GM23338 (cell line): ENCODE measurements at regions not wholly inside any gene's neighbourhood (a gene's known extent, or its start where the extent isn't known, plus 50 kb on each side); places are given as distances from the start of the nearest gene placed in this dataset.

Source experiments
- ATAC-seq: fragments of 200-7000 bp; cut with Tn5 transposase; 3 replicates; pipeline ENCODE4 v1.9.1; 2020
- DNase-seq: peaks from one replicate; pipeline ENCODE4 v3.0.0-alpha.2; 2015; ENCODE audit warnings: low spot score
- H2AFZ ChIP-seq: fragments of 200-600 bp; sonication (generic); 2 replicates; pipeline ENCODE4 v1.8.0; 2016; ENCODE audit warnings: antibody characterized with exemption, mild to moderate bottlenecking, moderate library complexity
- H3F3A ChIP-seq: fragments of 200-600 bp; sonication (generic); replicated peaks from 2 replicates; pipeline ENCODE4 v1.8.0; 2017; ENCODE audit warnings: antibody characterized with exemption, mixed run types, low read depth
- H3K27ac ChIP-seq: fragments of 200-600 bp; sonication (generic); 2 replicates; pipeline ENCODE4 v1.6.1; 2016; ENCODE audit warnings: low read depth
- H3K27me3 ChIP-seq: fragments of 200-600 bp; sonication (generic); 2 replicates; pipeline ENCODE4 v1.8.0; 2016; ENCODE audit warnings: mild to moderate bottlenecking, mixed run types, moderate library complexity; ENCODE audit not compliant: insufficient read depth
- H3K36me3 ChIP-seq: fragments of 200-600 bp; sonication (generic); 2 replicates; pipeline ENCODE4 v1.8.0; 2016; ENCODE audit warnings: mild to moderate bottlenecking; ENCODE audit not compliant: insufficient read depth
- H3K4me1 ChIP-seq: fragments of 200-600 bp; sonication (generic); 2 replicates; pipeline ENCODE4 v1.8.0; 2016; ENCODE audit warnings: mild to moderate bottlenecking, moderate library complexity; ENCODE audit not compliant: insufficient read depth
- H3K4me2 ChIP-seq: fragments of 200-600 bp; sonication (generic); 2 replicates; pipeline ENCODE4 v1.7.1; 2017; ENCODE audit warnings: mixed run types
- H3K4me3 ChIP-seq: fragments of 200-600 bp; sonication (generic); 2 replicates; pipeline ENCODE4 v1.6.1; 2016; ENCODE audit warnings: mixed run types
- H3K79me2 ChIP-seq: fragments of 200-600 bp; sonication (generic); replicated peaks from 2 replicates; pipeline ENCODE4 v1.8.0; 2017; ENCODE audit warnings: mild to moderate bottlenecking; ENCODE audit not compliant: insufficient read depth
- H3K9me2 ChIP-seq: fragments of 200-600 bp; sonication (generic); 2 replicates; pipeline ENCODE4 v1.8.0; 2017; ENCODE audit not compliant: insufficient read depth
- H4K20me1 ChIP-seq: fragments of 200-600 bp; sonication (generic); replicated peaks from 2 replicates; pipeline ENCODE4 v1.8.0; 2017; ENCODE audit warnings: mild to moderate bottlenecking; ENCODE audit not compliant: insufficient read depth
- H3K27ac Mint-ChIP-seq: 2 replicates; pipeline ENCODE4 v1.8.0; 2020; ENCODE audit warnings: inconsistent platforms, mild to moderate bottlenecking, moderate library complexity, mixed read lengths
- H3K27me3 Mint-ChIP-seq: 3 replicates; pipeline ENCODE4 v1.8.0; 2022; ENCODE audit warnings: low read depth, mild to moderate bottlenecking, moderate library complexity, mixed read lengths, inconsistent platforms; ENCODE audit not compliant: insufficient read depth, poor library complexity
- H3K36me3 Mint-ChIP-seq: 3 replicates; pipeline ENCODE4 v1.8.0; 2021; ENCODE audit warnings: low read depth, mild to moderate bottlenecking, inconsistent platforms, moderate library complexity, mixed read lengths
- H3K4me1 Mint-ChIP-seq: 3 replicates; pipeline ENCODE4 v1.8.0; 2020; ENCODE audit warnings: mild to moderate bottlenecking, inconsistent platforms, mixed read lengths
- H3K4me3 Mint-ChIP-seq: 3 replicates; pipeline ENCODE4 v1.8.0; 2021; ENCODE audit warnings: moderate library complexity, mild to moderate bottlenecking, inconsistent platforms, mixed read lengths
- H3K9me3 Mint-ChIP-seq: 3 replicates; pipeline ENCODE4 v1.8.0; 2020; ENCODE audit warnings: moderate library complexity, mild to moderate bottlenecking, inconsistent platforms, mixed read lengths
- CREB1 ChIP-seq: fragments of 250-450 bp; sonication (Bioruptor Pico); IDR thresholded peaks from 2 replicates; pipeline ENCODE4 v1.5.0; 2020; ENCODE audit warnings: low read depth, mild to moderate bottlenecking, moderate library complexity
- ETS1 ChIP-seq: IDR thresholded peaks from 2 replicates; pipeline ENCODE4 v1.6.1; 2016; ENCODE audit warnings: antibody characterized with exemption
- EZH2 ChIP-seq: fragments of 200-600 bp; sonication (generic); IDR thresholded peaks from one replicate; pipeline ENCODE4 v1.8.0; 2017; ENCODE audit warnings: antibody characterized with exemption, mild to moderate bottlenecking, low read depth; ENCODE audit not compliant: unreplicated experiment
- EZH2phosphoT487 ChIP-seq: fragments of 200-600 bp; sonication (generic); IDR thresholded peaks from one replicate; pipeline ENCODE4 v1.8.1; 2018; ENCODE audit warnings: antibody characterized with exemption; ENCODE audit not compliant: unreplicated experiment
- JUNB ChIP-seq: IDR thresholded peaks from one replicate; pipeline ENCODE4 v1.6.1; 2016; ENCODE audit warnings: antibody characterized with exemption; ENCODE audit not compliant: unreplicated experiment
- NANOG ChIP-seq: IDR thresholded peaks from 2 replicates; pipeline ENCODE4 v1.6.1; 2016; ENCODE audit warnings: antibody characterized with exemption, borderline replicate concordance
- POLR2AphosphoS5 ChIP-seq: IDR thresholded peaks from 2 replicates; pipeline ENCODE4 v1.6.1; 2016; ENCODE audit warnings: antibody characterized with exemption, low read depth
- REST ChIP-seq: IDR thresholded peaks from one replicate; pipeline ENCODE4 v1.6.1; 2018; ENCODE audit warnings: antibody characterized with exemption; ENCODE audit not compliant: unreplicated experiment
- ZNF331 ChIP-seq: fragments of 250-450 bp; sonication (Bioruptor Pico); IDR thresholded peaks from 2 replicates; pipeline ENCODE4 v1.5.0; 2020; ENCODE audit warnings: low read depth, mild to moderate bottlenecking, moderate library complexity
- ZNF462 ChIP-seq: fragments of 250-450 bp; sonication (Bioruptor Pico); IDR thresholded peaks from 2 replicates; pipeline ENCODE4 v1.5.0; 2020; ENCODE audit warnings: mild to moderate bottlenecking, moderate library complexity

GRCh38 chr1:238753252-238753651 lies 633.1 kb upstream of the CHRM3 start (continued):
- no peak for TF ChIP-seq EZH2

GRCh38 chr1:238752327-238752726 lies 634.0 kb upstream of the CHRM3 start:
- Mint-ChIP-seq H3K27ac (peak overlapping the region; percentile 89), H3K36me3 (peaks cover 13% of the 10 kb centered on the region; the same call in 2 of the 3 replicates), H3K27me3 (peaks cover 4% of the 10 kb centered on the region), H3K9me3 (peaks cover 2% of the 10 kb centered on the region; the same call in 2 of the 3 replicates), H3K4me1 (peaks cover 17% of the 10 kb centered on the region), H3K4me3 (no peak overlapping the region)
- no peak for TF ChIP-seq NANOG
- no peak for TF ChIP-seq ZNF331 (CRISPR knock-in tag)
- no peak for TF ChIP-seq EZH2phosphoT487
- TF ChIP-seq JUNB = no peak
- no peak for TF ChIP-seq CREB1 (CRISPR knock-in tag)
- no peak for TF ChIP-seq POLR2AphosphoS5
- Histone ChIP-seq H2AFZ (peak overlapping the region; percentile 60; the same call in 1 of the 2 replicates), H3K27me3 (no peaks in the 10 kb centered on the region), H4K20me1 (no peaks in the 10 kb centered on the region), H3K27ac (peak overlapping the region; percentile 12; the same call in 1 of the 2 replicates), H3K36me3 (no peaks in the 10 kb centered on the region), H3K9me2 (no peaks in the 10 kb centered on the region), H3K4me1 (peaks cover 15% of the 10 kb centered on the region), H3K4me2 (peak overlapping the region; percentile 17), H3F3A (no peaks in the 10 kb centered on the region), H3K4me3 (no peak overlapping the region), H3K79me2 (no peaks in the 10 kb centered on the region)
- DNase-seq = no peak
- no peak for ATAC-seq

GRCh38 chr1:238745069-238745468 lies 641.3 kb upstream of the CHRM3 start:
- Mint-ChIP-seq H3K36me3 (peaks cover 48% of the 10 kb centered on the region; the same call in 2 of the 3 replicates), H3K9me3 (peaks cover 47% of the 10 kb centered on the region), H3K4me1 (no peaks in the 10 kb centered on the region), H3K27ac (no peak overlapping the region), H3K4me3 (no peak overlapping the region), H3K27me3 (no peaks in the 10 kb centered on the region)
- Histone ChIP-seq H3K4me1 (no peaks in the 10 kb centered on the region), H4K20me1 (no peaks in the 10 kb centered on the region), H3K79me2 (no peaks in the 10 kb centered on the region), H3K27ac (no peak overlapping the region), H3K9me2 (no peaks in the 10 kb centered on the region), H2AFZ (no peak overlapping the region), H3K27me3 (no peaks in the 10 kb centered on the region), H3F3A (no peaks in the 10 kb centered on the region), H3K36me3 (no peaks in the 10 kb centered on the region; the same call in 1 of the 2 replicates), H3K4me2 (no peak overlapping the region), H3K4me3 (no peak overlapping the region)
- DNase-seq = peak; percentile 15
- ATAC-seq = no peak
- TF ChIP-seq POLR2AphosphoS5 (no peak), EZH2 (no peak), ZNF462 (CRISPR knock-in tag) (no peak), ZNF331 (CRISPR knock-in tag) (no peak), REST (no peak), ETS1 (no peak)
